GM18505 (cell line): ENCODE measurements at regions not wholly inside any gene's neighbourhood (a gene's known extent, or its start where the extent isn't known, plus 50 kb on each side); places are given as distances from the start of the nearest gene placed in this dataset.

Source experiments
- ATAC-seq: cut with Tn5 transposase; IDR thresholded peaks from one replicate; pipeline ENCODE4 v1.9.1; 2021; ENCODE audit not compliant: unreplicated experiment
- POLR2A ChIP-seq: IDR thresholded peaks from 4 replicates; pipeline ENCODE4 v1.6.1; 2011; ENCODE audit warnings: borderline replicate concordance; ENCODE audit not compliant: insufficient read depth, insufficient read length; ENCODE audit errors: extremely low read depth

DNA sequence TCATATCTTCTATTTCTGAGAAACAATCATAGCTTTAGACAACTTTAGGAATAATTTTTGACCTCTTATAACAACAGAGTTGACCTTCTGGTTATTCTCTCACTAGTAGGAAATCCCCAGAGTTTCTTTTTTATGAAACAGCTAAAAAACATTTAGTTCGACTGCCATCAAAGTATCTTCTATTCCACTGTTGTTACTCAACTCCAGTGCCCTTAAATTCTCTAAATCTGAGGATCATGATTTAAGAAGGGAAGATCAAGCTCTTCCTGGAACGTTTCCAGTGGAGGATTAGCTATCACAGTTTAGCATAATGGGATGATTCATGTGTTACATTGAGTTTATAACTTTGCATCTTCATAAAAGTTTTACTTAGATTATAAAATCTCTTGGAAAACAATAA, 134.9 kb upstream of the VEGFC start:
- no peak for TF ChIP-seq POLR2A
- ATAC-seq = no peak

DNA sequence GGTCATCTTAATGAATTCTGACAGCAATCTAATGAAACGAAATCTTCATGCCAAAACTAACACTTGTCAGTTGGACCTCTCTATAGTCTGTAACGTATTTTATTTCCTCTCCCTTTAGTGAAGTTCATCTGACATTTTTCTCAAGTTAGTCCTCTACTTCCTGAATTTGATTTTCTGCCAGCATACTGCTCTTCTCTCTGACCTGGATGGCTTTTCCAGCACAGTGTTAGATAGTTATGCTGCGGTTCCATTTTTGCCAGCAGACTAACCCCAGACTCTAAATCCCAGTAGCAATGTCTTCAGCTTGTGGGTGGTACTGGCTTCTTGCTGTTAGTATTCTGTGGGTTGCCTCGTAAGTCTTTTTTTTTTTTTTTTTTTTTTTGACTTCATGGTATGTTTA, 146.7 kb upstream of the VEGFC start:
- ATAC-seq = no peak

DNA sequence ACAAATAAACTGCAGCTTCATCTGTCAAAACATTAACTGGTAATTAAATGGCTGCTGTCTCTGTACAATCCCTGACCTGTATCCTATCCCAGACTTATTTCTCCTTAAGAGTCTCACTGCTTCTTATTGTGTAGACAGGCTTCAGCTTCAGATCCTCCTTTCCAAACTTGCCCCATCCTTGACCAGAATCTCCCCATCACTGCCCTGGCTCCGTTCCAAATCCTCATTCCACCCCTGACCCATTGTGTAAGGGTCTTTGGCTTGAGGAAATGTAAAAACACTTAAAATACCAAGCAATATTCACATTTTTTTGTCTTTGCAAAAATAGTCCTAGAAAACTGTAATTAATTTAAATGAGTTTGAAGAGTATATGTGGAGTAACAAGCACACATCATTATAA, 152.6 kb upstream of the VEGFC start:
- ATAC-seq = no peak

More for the DNA sequence above, 146.7 kb upstream of the VEGFC start:
- no peak for TF ChIP-seq POLR2A

DNA sequence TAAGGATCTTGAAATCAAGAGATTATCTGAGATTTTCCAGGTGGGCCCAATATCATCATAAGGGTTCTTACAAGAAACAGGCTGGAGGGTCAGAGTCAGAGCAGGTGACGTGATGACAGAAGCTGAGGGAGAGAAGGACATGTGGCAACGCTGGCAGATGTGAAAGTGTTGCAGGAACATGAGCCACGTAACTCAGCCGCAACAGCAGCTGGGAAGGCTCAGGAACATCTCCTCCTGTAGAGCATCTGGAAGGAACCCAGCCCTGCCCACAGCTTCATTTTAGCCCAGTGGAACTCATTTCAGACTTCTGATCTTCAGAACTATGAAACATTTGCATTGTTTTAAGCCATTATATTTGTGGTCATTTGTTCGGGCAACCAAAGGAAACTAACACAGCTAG, 156.3 kb upstream of the VEGFC start:
- TF ChIP-seq POLR2A = no peak
- ATAC-seq = no peak

More for the DNA sequence above, 152.6 kb upstream of the VEGFC start:
- no peak for TF ChIP-seq POLR2A

DNA sequence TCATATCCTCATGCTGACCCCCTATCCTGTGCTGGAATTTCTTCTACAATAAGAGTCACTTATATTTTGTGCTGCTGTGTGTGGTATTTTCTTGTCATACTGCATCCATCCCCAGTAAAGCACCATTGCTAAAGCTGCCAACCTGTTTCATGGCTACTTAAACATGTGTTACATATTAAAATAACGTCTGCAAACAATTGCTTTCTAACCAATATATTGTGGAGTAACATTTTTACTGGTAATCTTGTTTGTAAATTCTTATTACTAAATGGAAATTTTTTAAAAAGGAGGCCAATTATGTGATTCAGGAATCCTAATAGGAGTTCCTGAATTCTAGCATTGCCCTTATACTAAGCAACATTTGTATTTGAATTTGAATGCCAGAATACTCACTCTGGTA, 160.3 kb upstream of the VEGFC start:
- no peak for ATAC-seq
- TF ChIP-seq POLR2A = no peak

DNA sequence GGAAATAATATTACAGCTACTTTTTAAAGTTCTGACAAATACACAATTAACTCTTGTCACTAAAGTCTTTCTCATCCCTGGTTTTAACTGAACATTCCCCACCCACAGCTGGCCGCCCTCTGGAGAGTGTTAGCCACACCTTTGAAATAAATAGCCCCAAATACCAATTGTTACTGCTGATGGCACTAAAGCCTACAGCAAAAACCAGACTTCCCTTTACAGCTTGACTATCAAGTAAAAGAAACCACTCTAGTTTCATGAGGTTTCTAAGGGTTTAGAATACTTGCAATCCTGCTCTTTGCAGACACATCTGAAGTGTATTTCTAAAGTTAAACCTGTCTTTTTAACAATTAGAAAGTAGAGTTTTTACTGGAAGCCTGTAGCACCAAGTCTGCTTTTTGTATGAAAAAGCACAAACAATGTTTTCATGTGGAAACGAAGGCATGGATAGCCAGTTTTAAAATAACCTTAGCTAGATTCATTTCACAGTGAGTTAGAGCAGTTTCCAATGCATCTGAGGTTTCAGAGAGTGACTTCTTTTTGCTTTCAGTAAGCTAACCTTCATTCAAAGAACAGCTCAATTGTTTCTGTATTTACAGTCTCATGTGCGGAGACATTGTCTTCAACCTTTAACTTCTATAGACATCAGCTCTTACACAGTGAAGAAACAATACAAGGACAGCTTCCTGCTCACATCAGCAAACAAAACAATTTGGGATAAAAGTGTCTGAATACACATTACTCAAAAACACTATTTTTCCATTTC, 164.8 kb upstream of the VEGFC start:
- ATAC-seq = no peak
- no peak for TF ChIP-seq POLR2A

DNA sequence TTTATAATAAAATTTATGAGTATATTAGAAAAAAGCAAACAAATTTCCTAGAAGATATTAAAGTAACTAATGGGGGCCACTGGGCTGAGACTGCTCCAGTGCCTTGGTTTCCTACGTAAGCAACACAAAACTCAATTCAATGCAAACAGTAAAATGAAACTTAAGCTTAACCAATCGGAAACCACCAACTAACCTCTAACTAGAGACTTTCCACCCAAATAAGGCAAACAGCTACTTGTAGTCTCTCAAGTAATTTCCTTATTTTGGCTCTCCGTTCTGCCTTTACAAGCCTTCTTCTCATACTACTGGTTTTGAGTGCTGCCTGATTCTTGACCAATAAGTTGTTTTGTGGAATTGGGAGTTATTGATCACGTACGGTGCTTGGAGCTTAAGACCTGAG, 167.3 kb upstream of the VEGFC start:
- no peak for TF ChIP-seq POLR2A
- ATAC-seq = no peak

DNA sequence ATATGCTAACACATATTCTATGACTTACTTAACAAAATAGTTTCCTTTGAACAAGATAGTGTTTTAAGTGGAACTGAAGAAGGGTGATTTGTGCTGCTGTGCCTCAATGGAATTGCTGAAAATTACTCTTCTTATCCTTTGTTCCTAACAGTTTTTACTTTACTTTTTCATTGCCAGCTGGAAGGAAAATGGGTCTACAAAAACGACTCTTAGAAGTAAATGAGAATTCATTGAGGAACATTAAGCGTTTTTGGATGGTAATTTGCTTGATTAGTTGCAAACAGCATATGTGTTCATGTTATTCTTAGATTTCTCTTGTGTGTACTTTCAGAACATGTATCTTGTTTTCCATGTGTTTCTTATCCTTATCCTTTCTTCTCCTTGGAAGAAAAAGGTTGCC, 170.4 kb upstream of the VEGFC start:
- no peak for ATAC-seq
- TF ChIP-seq POLR2A = no peak

DNA sequence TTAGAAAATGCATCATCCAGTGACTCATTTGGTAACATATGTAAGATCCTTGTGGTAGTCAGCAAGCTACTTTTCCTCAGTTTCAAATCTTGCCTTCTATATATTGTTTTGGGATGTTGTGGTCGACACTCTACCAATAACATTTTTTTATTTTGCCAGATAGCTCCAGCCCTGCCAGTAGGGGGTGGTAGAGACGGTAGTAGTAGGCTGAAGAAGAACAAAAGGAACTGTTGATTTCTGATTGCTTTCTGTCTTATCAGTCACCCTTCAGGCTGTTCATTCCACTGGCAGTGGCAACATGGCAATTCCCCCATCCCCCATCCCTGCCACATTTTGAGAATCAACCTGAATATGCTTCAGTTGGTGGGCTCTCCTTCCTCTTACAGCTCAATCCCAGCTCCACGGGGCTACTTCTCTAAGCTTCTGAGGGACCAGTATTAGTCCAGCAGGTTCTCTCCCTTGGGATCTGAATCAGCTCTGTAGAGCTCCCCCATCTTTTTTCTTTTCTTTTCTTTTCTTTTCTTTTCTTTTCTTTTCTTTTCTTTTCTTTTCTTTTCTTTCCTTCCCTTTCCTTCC, 171.5 kb upstream of the VEGFC start:
- no peak for TF ChIP-seq POLR2A
- no peak for ATAC-seq

DNA sequence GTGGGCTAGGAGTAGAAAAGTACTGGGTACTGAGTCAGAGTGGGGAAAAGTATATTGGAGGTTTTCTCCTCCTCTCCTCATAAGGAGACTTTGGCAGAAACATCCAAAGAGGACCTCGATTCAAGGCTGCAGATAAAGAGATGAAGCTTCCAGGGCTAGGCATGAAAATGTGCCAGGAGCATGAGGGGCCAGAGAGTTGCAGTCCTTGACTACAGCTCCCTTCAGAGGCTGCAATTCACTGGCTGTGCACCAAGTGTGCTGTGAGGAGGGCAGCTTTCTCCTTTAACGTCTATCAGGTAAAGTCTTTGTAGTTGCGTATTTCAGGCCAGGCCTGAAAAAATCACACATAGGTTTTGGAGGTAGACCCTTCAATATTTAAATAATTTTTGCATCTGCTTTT, 174.9 kb upstream of the VEGFC start:
- no peak for ATAC-seq
- no peak for TF ChIP-seq POLR2A

DNA sequence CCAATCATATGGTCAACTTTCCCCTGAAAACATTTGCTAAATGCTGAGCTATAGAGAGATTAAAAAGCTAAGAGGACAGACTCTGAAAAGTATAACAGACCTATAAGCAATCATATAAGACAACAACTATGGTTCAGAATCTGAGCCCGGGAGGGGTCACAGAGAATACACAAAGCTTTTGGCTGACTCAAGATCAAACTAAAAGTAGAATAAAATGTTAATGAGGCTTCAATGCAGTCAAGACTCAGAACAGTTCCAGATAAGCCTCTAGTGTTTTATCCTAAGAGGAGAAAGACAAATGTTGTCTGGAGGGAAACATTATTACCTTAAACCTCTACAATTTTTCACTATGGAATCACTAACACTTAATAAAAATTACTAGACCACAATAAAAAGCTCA, 175.4 kb upstream of the VEGFC start:
- ATAC-seq = no peak
- TF ChIP-seq POLR2A = no peak

DNA sequence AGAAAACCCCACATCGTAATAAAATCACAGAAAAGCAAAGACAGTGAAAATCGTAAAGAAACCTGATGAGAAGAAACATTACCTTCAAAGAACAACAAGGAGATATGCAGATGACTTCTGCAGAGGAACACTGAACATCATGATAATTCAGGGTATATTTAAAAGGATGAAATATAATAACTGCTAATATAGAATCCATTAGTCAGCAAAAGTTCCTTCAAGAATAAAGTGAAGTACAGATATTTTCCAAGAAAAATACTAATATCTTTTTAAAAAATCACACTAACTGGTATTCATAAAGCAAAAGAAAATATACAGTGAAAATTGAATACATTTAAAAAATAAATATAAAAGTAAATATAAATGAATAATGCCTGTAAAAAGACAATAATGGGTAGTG, 176.3 kb upstream of the VEGFC start:
- TF ChIP-seq POLR2A = no peak

DNA sequence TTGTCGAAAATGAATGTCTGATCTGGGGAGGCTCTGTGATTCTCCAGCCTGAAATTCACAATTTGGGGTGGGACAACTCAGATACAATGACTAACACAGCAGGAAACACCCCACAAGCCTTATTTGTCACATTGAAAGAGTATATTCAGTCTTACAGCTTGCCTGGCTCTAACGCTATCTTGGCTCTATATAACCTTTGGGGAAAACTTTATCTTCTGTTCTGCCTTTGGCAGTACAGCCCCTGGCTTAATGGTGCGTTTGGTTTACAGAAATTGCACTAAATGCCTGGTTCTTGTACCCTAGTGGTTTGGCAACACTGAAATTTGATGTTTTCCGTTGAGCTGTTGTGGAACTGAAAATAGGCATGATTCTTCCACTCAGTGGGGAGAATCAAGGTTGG, 178.1 kb upstream of the VEGFC start:
- no peak for ATAC-seq
- TF ChIP-seq POLR2A = no peak

More for the DNA sequence above, 176.3 kb upstream of the VEGFC start:
- no peak for ATAC-seq

DNA sequence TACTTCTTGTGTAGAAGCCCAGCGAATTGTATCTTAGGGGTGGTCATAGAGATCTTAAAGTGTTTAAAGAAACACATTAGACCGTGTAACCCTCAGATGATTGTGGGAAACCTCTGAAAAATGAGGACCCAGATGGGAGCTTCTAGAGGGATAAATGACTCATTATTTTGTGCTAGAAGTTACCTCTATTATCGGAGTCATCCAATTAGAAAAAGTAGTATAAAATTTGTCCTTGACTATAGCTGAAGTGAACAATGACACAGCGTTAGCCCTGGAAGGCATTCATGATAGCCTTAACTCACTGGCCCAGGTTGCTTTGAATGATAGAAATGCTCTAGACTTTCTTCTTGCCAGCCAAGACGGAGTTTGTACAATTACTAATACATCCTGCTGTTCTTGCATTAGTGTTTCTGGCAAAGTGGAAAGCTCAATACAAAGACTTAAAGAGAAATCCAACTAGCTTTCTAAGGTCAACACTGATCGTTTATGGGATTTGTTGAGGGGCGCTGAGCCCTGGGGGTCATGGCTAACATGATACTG, 178.9 kb upstream of the VEGFC start:
- no peak for ATAC-seq
- no peak for TF ChIP-seq POLR2A
